Calu3 (cell line): ENCODE measurements at regions not wholly inside any gene's neighbourhood (a gene's known extent, or its start where the extent isn't known, plus 50 kb on each side); places are given as distances from the start of the nearest gene placed in this dataset.

Experiments
- BruUV-seq: library from RNA; stranded (reverse); fragments of 400-500 nt; replicated peaks from 2 replicates; lab custom pipeline; 2021; lab: Mats Ljungman, UMichigan
- CTCF ChIA-PET: fragments of 300-600 bp; sonication (Branson Sonifier 250); formaldehyde crosslinking; loops from one replicate; lab custom pipeline; 2022; ENCODE audit warnings: antibody characterized with exemption; lab: Charles Lee
- DNase-seq: peaks from one replicate; pipeline ENCODE4 v3.0.0; 2022
- H3K27ac Mint-ChIP-seq: one replicate; pipeline ENCODE4 v1.8.0; 2022; ENCODE audit warnings: mixed read lengths; ENCODE audit not compliant: unreplicated experiment
- H3K27me3 Mint-ChIP-seq: one replicate; pipeline ENCODE4 v1.8.0; 2022; ENCODE audit warnings: mixed read lengths; ENCODE audit not compliant: unreplicated experiment
- H3K36me3 Mint-ChIP-seq: one replicate; pipeline ENCODE4 v1.8.0; 2022; ENCODE audit warnings: mild to moderate bottlenecking, moderate library complexity, mixed read lengths; ENCODE audit not compliant: insufficient read depth, unreplicated experiment
- H3K4me1 Mint-ChIP-seq: one replicate; pipeline ENCODE4 v1.8.0; 2022; ENCODE audit warnings: mild to moderate bottlenecking, low read depth, mixed read lengths; ENCODE audit not compliant: unreplicated experiment
- H3K4me3 Mint-ChIP-seq: one replicate; pipeline ENCODE4 v1.8.0; 2022; ENCODE audit warnings: mild to moderate bottlenecking, low read depth, moderate library complexity, mixed read lengths; ENCODE audit not compliant: unreplicated experiment
- H3K9me3 Mint-ChIP-seq: one replicate; pipeline ENCODE4 v1.8.0; 2022; ENCODE audit warnings: low read depth, mixed read lengths; ENCODE audit not compliant: unreplicated experiment
- intact Hi-C: fragments of 100-400 bp; cut with micrococcal nuclease; formaldehyde crosslinking; loops from one replicate; pipeline ENCODE4 v1.10.0; 2022; ENCODE audit not compliant: unreplicated experiment
- TF ChIP-seq, protein P1 (sequence below): fragments of 200-600 bp; IDR thresholded peaks from one replicate; pipeline ENCODE4 v1.8.0; 2022; ENCODE audit warnings: antibody characterized with exemption; ENCODE audit not compliant: unreplicated experiment

DNA sequence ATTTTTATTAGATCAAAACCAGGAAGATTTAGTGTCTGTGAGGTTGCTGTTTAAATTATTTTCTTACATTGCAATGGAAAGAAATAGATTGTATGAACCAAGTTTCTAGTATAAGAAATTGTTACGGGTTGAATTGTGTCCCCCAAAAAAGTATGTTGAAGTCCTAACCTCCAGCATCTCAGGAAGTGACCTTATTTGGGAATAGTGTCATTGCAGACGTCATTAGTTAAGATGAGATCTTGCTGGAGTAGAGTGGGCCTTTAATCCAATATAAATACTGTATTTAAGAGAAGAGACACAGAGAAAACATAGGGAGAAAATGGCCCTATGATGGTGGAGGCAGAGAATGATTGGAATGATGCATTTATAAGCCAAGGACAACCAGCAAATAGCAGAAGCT is 188.7 kb upstream of the SAMSN1 start:
- intact Hi-C loops = loop anchor here (10.0 kb wide), 1 partner anchor 290 kb away; no protein-coding TSS in a partner anchor
- no peak overlapping the region for H3K27ac Mint-ChIP-seq
- BruUV-seq = no TSS peak
- TF ChIP-seq, protein P1, sequence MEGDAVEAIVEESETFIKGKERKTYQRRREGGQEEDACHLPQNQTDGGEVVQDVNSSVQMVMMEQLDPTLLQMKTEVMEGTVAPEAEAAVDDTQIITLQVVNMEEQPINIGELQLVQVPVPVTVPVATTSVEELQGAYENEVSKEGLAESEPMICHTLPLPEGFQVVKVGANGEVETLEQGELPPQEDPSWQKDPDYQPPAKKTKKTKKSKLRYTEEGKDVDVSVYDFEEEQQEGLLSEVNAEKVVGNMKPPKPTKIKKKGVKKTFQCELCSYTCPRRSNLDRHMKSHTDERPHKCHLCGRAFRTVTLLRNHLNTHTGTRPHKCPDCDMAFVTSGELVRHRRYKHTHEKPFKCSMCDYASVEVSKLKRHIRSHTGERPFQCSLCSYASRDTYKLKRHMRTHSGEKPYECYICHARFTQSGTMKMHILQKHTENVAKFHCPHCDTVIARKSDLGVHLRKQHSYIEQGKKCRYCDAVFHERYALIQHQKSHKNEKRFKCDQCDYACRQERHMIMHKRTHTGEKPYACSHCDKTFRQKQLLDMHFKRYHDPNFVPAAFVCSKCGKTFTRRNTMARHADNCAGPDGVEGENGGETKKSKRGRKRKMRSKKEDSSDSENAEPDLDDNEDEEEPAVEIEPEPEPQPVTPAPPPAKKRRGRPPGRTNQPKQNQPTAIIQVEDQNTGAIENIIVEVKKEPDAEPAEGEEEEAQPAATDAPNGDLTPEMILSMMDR = no peak
- no peaks in the 10 kb centered on the region for H3K4me1 Mint-ChIP-seq
- H3K36me3 Mint-ChIP-seq = no peaks in the 10 kb centered on the region
- CTCF ChIA-PET = no interaction called here
- no peak overlapping the region for H3K4me3 Mint-ChIP-seq
- H3K27me3 Mint-ChIP-seq = no peaks in the 10 kb centered on the region
- no peak for DNase-seq
- no peaks in the 10 kb centered on the region for H3K9me3 Mint-ChIP-seq

GRCh38 chr21:14734191-14734590 is 188.1 kb upstream of the SAMSN1 start:
- no peak for DNase-seq
- no peak overlapping the region for H3K27ac Mint-ChIP-seq
- BruUV-seq = no TSS peak
- TF ChIP-seq, protein P1 = no peak
- no peak overlapping the region for H3K4me3 Mint-ChIP-seq
- H3K27me3 Mint-ChIP-seq = no peaks in the 10 kb centered on the region
- intact Hi-C loops = loop anchor here (10.0 kb wide), 1 partner anchor 289 kb away; no protein-coding TSS in a partner anchor
- no peaks in the 10 kb centered on the region for H3K9me3 Mint-ChIP-seq
- H3K36me3 Mint-ChIP-seq = no peaks in the 10 kb centered on the region
- H3K4me1 Mint-ChIP-seq = no peaks in the 10 kb centered on the region
- CTCF ChIA-PET = no interaction called here

DNA sequence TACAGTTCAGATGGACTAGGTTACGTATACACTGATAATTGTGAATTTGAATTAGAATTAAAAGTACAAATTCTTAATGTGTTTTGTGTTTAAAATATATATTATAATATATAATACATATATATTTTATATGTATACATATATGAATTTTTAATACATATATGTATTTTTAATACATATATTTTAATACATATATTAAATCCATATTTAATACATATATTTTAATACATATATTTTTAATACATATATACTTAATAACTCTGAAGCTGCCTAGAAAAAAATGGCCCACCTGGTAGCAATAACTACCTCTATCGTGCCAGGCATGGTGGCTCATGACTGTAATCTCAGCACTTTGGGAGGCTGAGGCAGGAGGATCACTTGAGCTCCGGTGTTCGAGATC is 179.1 kb upstream of the SAMSN1 start:
- intact Hi-C loops = no loop called here
- Mint-ChIP-seq H3K27ac (no peak overlapping the region), H3K4me1 (no peaks in the 10 kb centered on the region), H3K27me3 (no peaks in the 10 kb centered on the region), H3K4me3 (no peak overlapping the region), H3K9me3 (no peaks in the 10 kb centered on the region), H3K36me3 (no peaks in the 10 kb centered on the region)
- TF ChIP-seq, protein P1 = no peak
- BruUV-seq = no TSS peak
- no peak for DNase-seq
- CTCF ChIA-PET = no interaction called here

DNA sequence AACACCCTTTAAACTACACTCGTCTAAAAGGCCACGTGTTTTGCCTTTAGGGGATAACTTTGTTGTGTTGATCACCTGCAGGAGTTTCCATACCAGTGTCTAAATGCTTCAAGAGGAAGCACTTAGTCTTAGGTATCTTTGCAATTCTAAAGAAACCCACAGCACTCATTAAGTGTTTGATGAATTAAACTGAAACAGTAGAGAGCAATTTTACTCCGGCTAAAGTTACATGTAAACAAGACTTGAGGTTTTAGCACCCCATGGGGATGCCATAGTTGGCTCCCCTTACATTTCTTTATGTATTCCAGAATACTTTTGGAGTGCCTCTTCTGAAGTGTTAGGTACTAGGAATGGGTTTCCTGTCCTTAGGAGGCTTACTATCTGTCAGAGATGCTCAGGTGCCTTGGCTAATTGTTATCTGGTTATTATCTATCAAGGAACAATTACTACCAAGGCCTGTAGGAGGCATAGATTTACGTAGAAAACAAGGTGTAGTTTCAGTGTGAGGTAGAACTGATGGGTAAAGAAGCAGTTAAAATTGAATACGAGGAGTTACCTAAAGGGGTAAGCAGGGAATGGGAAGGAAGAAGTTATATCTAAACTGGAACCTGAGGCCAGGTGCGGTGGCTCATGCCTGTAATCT is 176.8 kb upstream of the SAMSN1 start:
- Mint-ChIP-seq H3K27me3 (no peaks in the 10 kb centered on the region), H3K9me3 (no peaks in the 10 kb centered on the region), H3K4me1 (no peaks in the 10 kb centered on the region), H3K36me3 (no peaks in the 10 kb centered on the region), H3K4me3 (no peak overlapping the region), H3K27ac (no peak overlapping the region)
- no TSS peak for BruUV-seq
- TF ChIP-seq, protein P1 = no peak
- no peak for DNase-seq
- intact Hi-C loops = no loop called here
- CTCF ChIA-PET = no interaction called here
